ENCODE measurements at regions not wholly inside any gene's neighbourhood (a gene's known extent, or its start where the extent isn't known, plus 50 kb on each side); places are given as distances from the start of the nearest gene placed in this dataset.

GRCh38 chr5:4145511-4145910 is 549.9 kb downstream of the IRX1 start:
- Mint-ChIP-seq H3K4me1 (ENCODE audit: low read depth, unreplicated experiment) (no peaks in the 10 kb centered on the region), H3K9me3 (ENCODE audit: unreplicated experiment) (no peaks in the 10 kb centered on the region), H3K27me3 (ENCODE audit: insufficient read depth, unreplicated experiment) (no peaks in the 10 kb centered on the region), H3K36me3 (ENCODE audit: insufficient read depth, unreplicated experiment) (no peaks in the 10 kb centered on the region), H3K4me3 (ENCODE audit: unreplicated experiment) (no peak overlapping the region), H3K27ac (ENCODE audit: unreplicated experiment) (no peak overlapping the region)
- intact Hi-C loops (cut with micrococcal nuclease; ENCODE audit: unreplicated experiment), result no loop called here
- no peak for TF ChIP-seq CTCF (IDR thresholded peaks at IDR 0.05; ENCODE audit: insufficient read depth in 1 of 2, low read depth in 1 of 2, low read length in 1 of 2, severe bottlenecking in 1 of 2, unreplicated experiment in 1 of 2)
- no peak overlapping the region for H3K4me3 ChIP-seq (ENCODE audit: low read depth, low read length)
- BruUV-seq (replicated peaks), result no TSS peak
- no peaks in the 10 kb centered on the region for H3K9me3 ChIP-seq
- no peaks in the 10 kb centered on the region for H3K36me3 ChIP-seq (ENCODE audit: control insufficient read depth, insufficient read depth, low read length)
- no peaks in the 10 kb centered on the region for H3K27me3 ChIP-seq (replicated peaks; ENCODE audit: control insufficient read depth, insufficient read depth, low read length)
- ChIA-PET POLR2A (no interaction called here), CTCF (no interaction called here)
- no peaks in the 10 kb centered on the region for H3K4me1 ChIP-seq
- no peak for DNase-seq

DNA sequence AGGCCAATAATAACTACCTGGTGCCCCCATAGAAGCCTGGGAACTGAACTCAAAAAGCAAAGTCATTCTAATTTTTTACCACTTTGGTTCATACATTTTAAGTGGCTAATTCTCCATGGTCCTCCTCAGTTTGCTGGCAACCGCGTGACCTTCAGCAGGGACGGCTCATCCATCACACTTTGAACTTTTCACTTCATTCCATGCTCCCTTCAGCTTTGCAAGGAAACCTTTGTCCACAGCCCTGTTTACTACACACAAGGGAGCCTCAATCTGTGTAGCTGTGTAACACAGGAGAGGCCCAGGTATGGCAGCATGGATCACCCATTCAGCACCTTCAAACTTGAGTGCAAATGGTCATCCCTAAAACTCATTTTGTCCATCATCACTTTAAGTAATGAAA is 552.4 kb downstream of the IRX1 start:
- no peak for TF ChIP-seq CTCF (IDR thresholded peaks at IDR 0.05; ENCODE audit: insufficient read depth in 1 of 2, low read depth in 1 of 2, low read length in 1 of 2, severe bottlenecking in 1 of 2, unreplicated experiment in 1 of 2)
- H3K27me3 ChIP-seq (replicated peaks; ENCODE audit: control insufficient read depth, insufficient read depth, low read length), result no peaks in the 10 kb centered on the region
- no peak for DNase-seq
- no peaks in the 10 kb centered on the region for H3K9me3 Mint-ChIP-seq (ENCODE audit: unreplicated experiment)
- no peaks in the 10 kb centered on the region for H3K9me3 ChIP-seq
- H3K36me3 Mint-ChIP-seq (ENCODE audit: insufficient read depth, unreplicated experiment), result no peaks in the 10 kb centered on the region
- H3K4me3 ChIP-seq (ENCODE audit: low read depth, low read length), result no peak overlapping the region
- H3K27ac Mint-ChIP-seq (ENCODE audit: unreplicated experiment), result no peak overlapping the region
- CTCF ChIA-PET, result no interaction called here
- no peaks in the 10 kb centered on the region for H3K4me1 Mint-ChIP-seq (ENCODE audit: low read depth, unreplicated experiment)
- no peaks in the 10 kb centered on the region for H3K27me3 Mint-ChIP-seq (ENCODE audit: insufficient read depth, unreplicated experiment)
- intact Hi-C loops (cut with micrococcal nuclease; ENCODE audit: unreplicated experiment), result no loop called here
- POLR2A ChIA-PET, result no interaction called here
- H3K36me3 ChIP-seq (ENCODE audit: control insufficient read depth, insufficient read depth, low read length), result no peaks in the 10 kb centered on the region
- BruUV-seq (replicated peaks), result no TSS peak
- H3K4me3 Mint-ChIP-seq (ENCODE audit: unreplicated experiment), result no peak overlapping the region
- H3K4me1 ChIP-seq, result no peaks in the 10 kb centered on the region

DNA sequence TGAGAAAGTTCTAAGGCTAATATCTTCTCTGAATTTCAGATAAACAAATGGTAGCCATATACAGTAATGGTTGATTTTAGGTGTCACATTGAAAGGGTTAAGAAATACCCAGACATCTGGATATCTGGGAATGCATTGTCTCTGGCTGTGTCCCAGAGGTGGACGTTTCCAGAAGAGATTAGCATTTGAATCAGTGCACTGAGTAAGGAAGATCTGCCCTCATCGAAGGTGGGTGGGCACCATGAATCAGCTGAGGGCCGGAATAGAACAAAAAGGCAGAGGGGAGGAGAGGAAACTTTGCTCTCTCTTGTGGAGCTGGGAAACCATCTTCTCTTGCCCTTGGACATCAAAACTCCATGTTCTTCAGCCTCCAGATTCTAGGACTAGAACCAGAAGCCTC is 554.4 kb downstream of the IRX1 start:
- POLR2A ChIA-PET, result no interaction called here
- no peak for TF ChIP-seq CTCF (IDR thresholded peaks at IDR 0.05; ENCODE audit: insufficient read depth in 1 of 2, low read depth in 1 of 2, low read length in 1 of 2, severe bottlenecking in 1 of 2, unreplicated experiment in 1 of 2)
- no TSS peak for BruUV-seq (replicated peaks)
- Histone ChIP-seq H3K36me3 (ENCODE audit: control insufficient read depth, insufficient read depth, low read length) (no peaks in the 10 kb centered on the region), H3K4me1 (no peaks in the 10 kb centered on the region), H3K4me3 (ENCODE audit: low read depth, low read length) (no peak overlapping the region), H3K9me3 (no peaks in the 10 kb centered on the region), H3K27me3 (replicated peaks; ENCODE audit: control insufficient read depth, insufficient read depth, low read length) (no peaks in the 10 kb centered on the region)
- Mint-ChIP-seq H3K9me3 (ENCODE audit: unreplicated experiment) (no peaks in the 10 kb centered on the region), H3K36me3 (ENCODE audit: insufficient read depth, unreplicated experiment) (no peaks in the 10 kb centered on the region), H3K4me1 (ENCODE audit: low read depth, unreplicated experiment) (no peaks in the 10 kb centered on the region), H3K27me3 (ENCODE audit: insufficient read depth, unreplicated experiment) (no peaks in the 10 kb centered on the region), H3K4me3 (ENCODE audit: unreplicated experiment) (no peak overlapping the region), H3K27ac (ENCODE audit: unreplicated experiment) (no peak overlapping the region)
- CTCF ChIA-PET, result no interaction called here
- intact Hi-C loops (cut with micrococcal nuclease; ENCODE audit: unreplicated experiment), result no loop called here
- DNase-seq, result no peak

Measured in Caco-2 (cell line).